GM21576 (cell line): ENCODE measurements at regions not wholly inside any gene's neighbourhood (a gene's known extent, or its start where the extent isn't known, plus 50 kb on each side); places are given as distances from the start of the nearest gene placed in this dataset.

Experiments used
- ATAC-seq: cut with Tn5 transposase; IDR thresholded peaks from one replicate; pipeline ENCODE4 v1.9.1; 2021; ENCODE audit warnings: mild to moderate bottlenecking, moderate library complexity; ENCODE audit not compliant: unreplicated experiment

- no peak for ATAC-seq
Measured at GRCh38 chr1:34597877-34598514, 156.9 kb upstream of the GJB5 start.

GRCh38 chr1:34602907-34603306 lies 151.9 kb upstream of the GJB5 start:
- ATAC-seq, result no peak

- no peak for ATAC-seq
Measured at GRCh38 chr1:34603594-34603993, 151.3 kb upstream of the GJB5 start.

- ATAC-seq, result no peak
Measured at GRCh38 chr1:34606504-34606903, 148.3 kb upstream of the GJB5 start.

- ATAC-seq, result no peak
Measured at GRCh38 chr1:34610063-34610462, 144.8 kb upstream of the GJB5 start.

GRCh38 chr1:34611571-34611970 lies 143.3 kb upstream of the GJB5 start:
- ATAC-seq, result no peak

- no peak for ATAC-seq
Measured at GRCh38 chr1:34612091-34612827, 142.6 kb upstream of the GJB5 start.

- ATAC-seq, result no peak
Measured at GRCh38 chr1:34617321-34618118, 137.3 kb upstream of the GJB5 start.

- ATAC-seq, result no peak
Measured at GRCh38 chr1:34618381-34618780, 136.5 kb upstream of the GJB5 start.

- ATAC-seq, result no peak
Measured at GRCh38 chr1:34619256-34619655, 135.6 kb upstream of the GJB5 start.

GRCh38 chr1:34621916-34622315 lies 132.9 kb upstream of the GJB5 start:
- no peak for ATAC-seq

- ATAC-seq, result no peak
Measured at GRCh38 chr1:34625521-34626015, 129.3 kb upstream of the GJB5 start.

- no peak for ATAC-seq
Measured at GRCh38 chr1:34627465-34628240, 127.2 kb upstream of the GJB5 start.

- no peak for ATAC-seq
Measured at GRCh38 chr1:34631126-34631525, 123.7 kb upstream of the GJB5 start.

GRCh38 chr1:34639701-34640100 lies 115.1 kb upstream of the GJB5 start:
- ATAC-seq, result no peak

GRCh38 chr1:34640654-34641401 lies 114.0 kb upstream of the GJB5 start:
- no peak for ATAC-seq

- no peak for ATAC-seq
Measured at GRCh38 chr1:34642679-34643078, 112.2 kb upstream of the GJB5 start.

- ATAC-seq, result no peak
Measured at GRCh38 chr1:34645109-34645688, 109.6 kb upstream of the GJB5 start.

- no peak for ATAC-seq
Measured at GRCh38 chr1:34645919-34646318, 108.9 kb upstream of the GJB5 start.

GRCh38 chr1:34648501-34648900 lies 106.3 kb upstream of the GJB5 start:
- ATAC-seq, result no peak
